BJ (cell line): ENCODE measurements at regions not wholly inside any gene's neighbourhood (a gene's known extent, or its start where the extent isn't known, plus 50 kb on each side); places are given as distances from the start of the nearest gene placed in this dataset.

Experiments used
- CTCF ChIA-PET: fragments of 350-600 bp; formaldehyde crosslinking; extraction: SDS; loops from one replicate; lab custom pipeline; 2021; ENCODE audit warnings: antibody characterized with exemption, inconsistent platforms; lab: Yijun Ruan, JAX
- POLR2A ChIA-PET: fragments of 300-600 bp; sonication (Branson Sonifier 250); formaldehyde crosslinking; extraction: SDS; loops from one replicate; lab custom pipeline; 2021; ENCODE audit warnings: antibody characterized with exemption; lab: Charles Lee
- DNase-seq: peaks from one replicate; pipeline ENCODE4 v3.0.0-alpha.2; 2011; ENCODE audit warnings: low read depth
- H3K27me3 ChIP-seq: 2 replicates; pipeline ENCODE4 v1.6.0; 2011; ENCODE audit warnings: low read length; ENCODE audit not compliant: control insufficient read depth, insufficient read depth
- H3K36me3 ChIP-seq: 2 replicates; pipeline ENCODE4 v1.5.1; 2011; ENCODE audit warnings: low read length; ENCODE audit not compliant: control insufficient read depth, insufficient read depth
- H3K4me3 ChIP-seq: 2 replicates; pipeline ENCODE4 v1.5.1; 2011; ENCODE audit warnings: low read depth, mild to moderate bottlenecking, control low read depth, low read length
- CTCF ChIP-seq: IDR thresholded peaks from 2 replicates; pipeline ENCODE4 v1.5.1; 2011; ENCODE audit warnings: low read depth, mild to moderate bottlenecking, control low read depth, inconsistent platforms, low read length, moderate library complexity; ENCODE audit not compliant: insufficient read depth

DNA sequence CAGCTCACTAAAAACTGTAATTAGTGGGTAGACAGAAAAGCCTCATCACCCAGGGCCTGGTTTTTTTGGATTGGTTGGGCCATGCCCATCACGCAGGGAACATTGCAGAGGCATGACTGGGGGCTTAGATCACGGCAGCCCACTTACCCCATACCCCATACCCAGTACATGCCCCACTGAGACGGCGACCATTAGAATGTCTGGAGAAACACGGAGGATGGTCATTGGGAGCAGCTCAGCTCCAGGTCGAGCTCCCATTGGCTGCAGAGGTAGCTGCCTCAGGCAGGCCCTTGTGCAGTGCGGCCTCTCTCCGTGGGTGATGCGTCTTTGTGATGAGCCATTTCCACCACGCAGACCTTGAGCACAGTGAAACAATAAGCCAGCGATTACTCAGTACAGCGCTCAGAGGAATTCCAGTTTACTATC, 204.0 kb downstream of the GADD45G start:
- TF ChIP-seq CTCF, result no peak
- H3K4me3 ChIP-seq, result no peak overlapping the region
- H3K36me3 ChIP-seq, result no peaks in the 10 kb centered on the region
- no peak for DNase-seq
- ChIA-PET POLR2A (no interaction called here), CTCF (no interaction called here)
- H3K27me3 ChIP-seq, result no peaks in the 10 kb centered on the region

DNA sequence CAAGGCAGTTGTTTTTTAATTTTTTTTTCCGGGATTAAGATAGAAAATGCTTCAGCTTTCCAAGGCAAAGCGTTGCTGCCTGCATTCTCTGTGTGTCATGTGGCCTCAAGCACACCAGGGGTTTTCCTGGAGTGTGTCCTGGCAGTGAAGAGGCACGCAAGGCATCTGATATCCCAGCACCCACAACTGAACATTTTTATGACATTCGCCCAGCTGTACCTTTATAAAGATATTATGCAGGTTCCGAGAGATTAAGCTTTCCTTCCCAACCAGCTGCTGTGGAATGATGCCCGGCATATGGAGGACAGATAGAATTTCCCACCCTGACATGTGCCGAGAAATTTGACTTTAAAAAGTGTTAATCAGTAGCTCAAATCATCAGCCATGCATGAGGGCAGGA, 205.6 kb downstream of the GADD45G start:
- POLR2A ChIA-PET, result no interaction called here
- H3K4me3 ChIP-seq, result no peak overlapping the region
- TF ChIP-seq CTCF, result no peak
- no peaks in the 10 kb centered on the region for H3K27me3 ChIP-seq
- no peak for DNase-seq
- no peaks in the 10 kb centered on the region for H3K36me3 ChIP-seq
- CTCF ChIA-PET, result interaction anchor here (1.1 kb wide), 1 partner anchor 289 kb away, joined by 3 read pairs; no protein-coding TSS in a partner anchor

- no peak for DNase-seq
- POLR2A ChIA-PET, result no interaction called here
- Histone ChIP-seq H3K36me3 (no peaks in the 10 kb centered on the region), H3K27me3 (no peaks in the 10 kb centered on the region), H3K4me3 (no peak overlapping the region)
- TF ChIP-seq CTCF, result no peak
- CTCF ChIA-PET, result no interaction called here
These were observed 206.5 kb downstream of the GADD45G start for GRCh38 chr9:89811356-89811755.

DNA sequence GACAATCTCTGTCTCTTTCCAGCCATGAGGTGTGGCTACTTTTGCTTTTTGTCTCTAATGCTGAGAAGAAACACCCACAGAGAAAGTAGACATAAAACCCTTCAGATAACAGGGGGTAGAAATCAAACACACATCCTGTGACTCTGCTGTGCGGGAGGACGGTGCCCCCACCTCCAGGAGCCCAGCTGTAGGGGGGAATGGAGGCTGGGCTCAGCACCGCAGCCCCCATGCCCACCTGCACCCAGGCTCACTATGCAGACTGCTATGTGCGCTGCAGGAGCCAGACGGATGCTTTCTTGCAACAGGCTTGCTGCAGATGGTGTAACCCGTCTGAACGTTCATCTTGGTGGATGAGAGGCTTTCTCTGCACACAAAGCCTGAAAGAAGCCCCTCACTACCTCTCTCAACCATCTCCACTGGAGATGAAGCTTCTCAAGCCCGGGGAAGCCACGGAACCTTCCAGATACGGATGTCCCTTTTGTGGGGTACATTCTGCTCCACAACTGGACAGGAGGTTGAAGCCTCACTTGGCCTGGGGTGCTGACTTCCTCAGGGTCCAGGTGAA, 207.2 kb downstream of the GADD45G start:
- Histone ChIP-seq H3K27me3 (no peaks in the 10 kb centered on the region), H3K36me3 (no peaks in the 10 kb centered on the region), H3K4me3 (no peak overlapping the region)
- ChIA-PET POLR2A (no interaction called here), CTCF (no interaction called here)
- TF ChIP-seq CTCF, result no peak
- no peak for DNase-seq

GRCh38 chr9:89812556-89813181, 207.9 kb downstream of the GADD45G start:
- H3K36me3 ChIP-seq, result no peaks in the 10 kb centered on the region
- DNase-seq, result no peak
- H3K27me3 ChIP-seq, result no peaks in the 10 kb centered on the region
- POLR2A ChIA-PET, result no interaction called here
- no peak for TF ChIP-seq CTCF
- no peak overlapping the region for H3K4me3 ChIP-seq
- CTCF ChIA-PET, result no interaction called here
